ENCODE measurements at regions not wholly inside any gene's neighbourhood (a gene's known extent, or its start where the extent isn't known, plus 50 kb on each side); places are given as distances from the start of the nearest gene placed in this dataset.

DNA sequence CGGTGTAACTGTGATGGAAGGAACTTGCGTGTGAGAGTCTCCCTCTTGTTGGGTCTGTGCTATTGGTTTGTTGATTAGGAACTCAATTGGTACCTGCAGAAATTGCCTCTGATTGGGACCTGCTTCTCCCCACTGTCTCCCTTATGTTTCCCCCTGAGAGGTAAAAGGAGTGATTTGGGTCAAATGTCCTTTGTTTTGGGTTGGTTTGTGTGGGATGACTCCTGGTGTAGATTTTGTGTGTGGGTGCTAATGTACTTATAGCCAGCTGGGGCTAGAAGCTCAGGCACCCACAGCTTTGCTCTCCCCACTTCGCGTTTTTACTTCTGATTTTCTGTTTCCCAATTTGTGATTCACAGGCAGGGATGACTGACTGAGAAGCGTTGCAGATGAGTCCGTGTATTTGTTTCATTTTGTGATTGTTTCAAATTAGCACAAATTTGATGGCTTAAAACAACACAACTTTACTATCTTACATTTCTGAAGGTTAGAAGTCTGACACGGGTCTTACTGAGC is 79.1 kb downstream of the UTRN start:
- TF ChIP-seq ELF4 (IDR thresholded peaks at IDR 0.05): no peak
- no peak for TF ChIP-seq FOXA1 (IDR thresholded peaks at IDR 0.05)
- TF ChIP-seq L3MBTL2 (conservative IDR thresholded peaks at IDR 0.05): no peak
- TF ChIP-seq BHLHE40 (IDR thresholded peaks at IDR 0.05; ENCODE audit: borderline replicate concordance): no peak
- no peak for TF ChIP-seq TARDBP (IDR thresholded peaks at IDR 0.05)
- TF ChIP-seq FOXM1 (IDR thresholded peaks at IDR 0.05; ENCODE audit: borderline replicate concordance): no peak
